ENCODE measurements at regions not wholly inside any gene's neighbourhood (a gene's known extent, or its start where the extent isn't known, plus 50 kb on each side); places are given as distances from the start of the nearest gene placed in this dataset.

DNA sequence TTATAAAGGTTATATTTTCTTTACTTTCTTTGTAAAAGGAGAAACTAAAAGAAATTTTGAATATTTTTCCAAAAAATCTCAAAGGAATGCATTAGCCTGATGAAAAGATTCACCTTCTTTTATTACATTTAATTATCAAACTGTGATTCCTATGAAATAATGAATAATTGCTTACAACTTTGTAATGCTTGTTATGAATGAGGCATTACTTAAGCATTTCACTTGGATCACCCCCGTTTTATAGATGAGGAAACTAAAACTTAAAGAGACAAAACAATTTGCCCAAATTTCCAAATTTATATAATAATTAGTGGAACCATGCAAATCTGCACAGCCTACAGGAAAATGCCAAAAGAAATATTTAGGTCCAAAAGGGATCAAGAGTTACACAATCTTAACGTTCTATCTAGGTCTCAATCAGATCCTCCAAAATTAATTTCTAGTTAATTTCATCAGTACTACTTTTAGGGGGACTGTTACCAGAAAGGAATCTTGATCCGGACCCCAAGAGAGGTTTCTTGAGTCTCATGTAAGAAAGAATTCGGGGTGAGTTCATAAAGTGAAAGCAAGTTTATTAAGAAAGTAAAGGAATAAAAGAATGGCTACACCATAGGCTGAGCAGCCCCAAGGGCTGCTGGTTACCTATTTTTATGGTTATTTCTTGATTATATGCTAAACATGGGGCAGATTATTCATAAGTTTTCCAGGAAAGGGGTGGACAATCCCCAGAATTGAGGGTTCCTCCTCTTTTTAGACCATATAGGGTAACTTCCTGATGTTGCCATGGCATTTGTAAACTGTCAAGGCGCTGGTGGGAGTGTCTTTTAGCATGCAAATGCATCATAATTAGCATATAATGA is 288.0 kb downstream of the ADGB start:
- no peak for DNase-seq (ENCODE audit: low read depth)

DNA sequence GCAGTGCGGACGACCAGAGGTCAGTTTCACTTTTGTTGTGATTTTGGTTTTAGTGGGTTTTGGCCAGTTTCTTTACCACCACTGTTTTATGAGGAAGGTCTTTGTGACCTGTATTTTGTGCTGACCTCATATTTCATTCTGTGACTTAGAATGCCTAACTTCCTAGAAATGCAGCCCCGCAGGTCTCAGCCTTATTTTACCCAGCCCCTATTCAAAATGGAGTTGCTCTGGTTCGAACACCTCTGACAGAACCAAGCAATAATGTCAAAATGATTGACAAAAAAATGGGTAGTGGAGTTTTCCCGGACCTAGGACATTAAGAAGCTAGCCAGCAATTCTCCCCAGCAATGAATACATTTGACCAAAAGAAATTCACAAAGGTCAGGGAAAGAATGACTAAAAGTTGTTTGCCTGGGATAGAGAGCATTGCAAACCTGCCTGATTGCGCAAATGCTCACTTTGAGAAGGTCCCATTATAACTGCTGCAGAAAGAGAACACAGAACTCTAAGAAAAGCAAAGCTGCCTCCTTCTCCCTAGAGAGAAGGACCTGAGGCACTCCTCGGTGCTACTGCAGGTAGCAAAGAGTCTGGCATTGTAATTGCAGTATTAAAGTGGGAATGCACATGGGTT is 288.8 kb downstream of the ADGB start:
- DNase-seq (ENCODE audit: low read depth): no peak

DNA sequence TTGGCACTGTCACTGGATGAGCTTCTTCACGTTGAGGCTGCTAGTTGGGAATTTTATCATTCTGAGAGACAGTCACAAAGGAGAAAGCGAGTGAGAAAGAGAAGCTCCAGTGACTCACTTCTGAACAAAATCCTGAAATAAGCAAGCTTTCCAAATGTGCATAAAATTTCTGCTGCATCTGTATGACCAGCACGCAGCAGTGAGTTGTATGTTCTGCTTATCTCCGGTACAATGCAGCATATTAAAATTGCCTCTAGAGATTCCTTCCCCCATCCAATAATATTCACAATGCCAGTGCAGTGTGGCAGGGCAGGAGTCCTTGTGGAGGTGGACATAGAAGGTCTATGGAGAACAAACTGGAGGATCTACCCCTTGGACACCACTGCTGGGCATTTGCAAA is 290.5 kb downstream of the ADGB start:
- no peak for DNase-seq (ENCODE audit: low read depth)

DNA sequence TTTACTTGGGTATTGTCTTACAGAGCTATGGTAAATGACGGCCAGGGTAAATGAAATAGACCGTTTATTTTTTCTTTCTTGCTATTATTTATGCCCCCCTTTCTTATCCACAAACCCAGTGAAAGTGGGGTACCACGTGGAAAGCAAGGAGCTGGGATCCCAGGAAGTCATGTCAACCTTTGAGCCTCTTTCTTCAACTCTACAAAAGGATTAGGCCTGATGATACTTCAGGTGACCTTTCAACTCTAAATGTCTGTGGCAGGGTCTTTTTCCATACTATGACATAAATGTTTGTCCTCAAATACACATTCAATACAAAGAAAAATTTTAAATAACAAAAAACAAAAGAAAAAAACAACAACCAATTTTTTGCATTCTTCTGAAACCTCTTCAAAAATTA is 291.4 kb downstream of the ADGB start:
- DNase-seq (ENCODE audit: low read depth): no peak

DNA sequence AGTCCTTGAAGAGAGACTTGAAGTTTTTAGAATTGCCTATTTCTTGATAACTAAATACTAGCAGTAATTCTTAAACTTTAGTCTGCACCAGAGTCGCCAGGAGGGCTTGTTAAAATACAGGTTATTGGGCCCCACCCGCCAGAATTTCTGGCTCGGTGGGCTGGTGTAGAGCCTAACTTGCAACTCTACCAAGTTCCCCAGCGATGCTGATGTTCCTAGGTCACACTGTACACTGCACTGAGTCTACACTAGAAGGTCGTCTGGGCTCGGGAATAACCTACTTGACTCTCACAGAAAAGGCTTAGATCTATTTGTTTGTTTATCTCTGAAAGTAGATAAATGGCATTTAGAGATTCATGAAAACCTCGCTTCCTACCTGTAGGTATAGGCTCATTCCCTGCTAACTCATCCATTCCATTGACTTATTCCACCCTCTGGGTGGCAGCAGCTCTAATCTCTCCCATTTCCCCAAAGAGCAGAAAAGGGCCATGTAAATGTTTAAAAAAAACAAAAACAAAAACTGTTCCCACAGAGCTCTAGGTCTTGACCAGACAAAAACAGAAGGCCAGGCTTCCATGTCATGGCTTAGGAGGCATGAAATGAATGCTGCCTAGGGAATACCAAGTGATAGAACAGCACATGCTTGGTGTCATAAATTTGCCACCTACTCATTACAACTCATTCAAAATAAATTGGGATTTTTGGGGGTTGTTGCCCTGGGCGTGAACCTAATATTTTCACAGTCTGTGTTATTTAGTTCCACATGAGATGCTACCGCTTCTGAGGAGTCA is 292.1 kb downstream of the ADGB start:
- no peak for DNase-seq (ENCODE audit: low read depth)

DNA sequence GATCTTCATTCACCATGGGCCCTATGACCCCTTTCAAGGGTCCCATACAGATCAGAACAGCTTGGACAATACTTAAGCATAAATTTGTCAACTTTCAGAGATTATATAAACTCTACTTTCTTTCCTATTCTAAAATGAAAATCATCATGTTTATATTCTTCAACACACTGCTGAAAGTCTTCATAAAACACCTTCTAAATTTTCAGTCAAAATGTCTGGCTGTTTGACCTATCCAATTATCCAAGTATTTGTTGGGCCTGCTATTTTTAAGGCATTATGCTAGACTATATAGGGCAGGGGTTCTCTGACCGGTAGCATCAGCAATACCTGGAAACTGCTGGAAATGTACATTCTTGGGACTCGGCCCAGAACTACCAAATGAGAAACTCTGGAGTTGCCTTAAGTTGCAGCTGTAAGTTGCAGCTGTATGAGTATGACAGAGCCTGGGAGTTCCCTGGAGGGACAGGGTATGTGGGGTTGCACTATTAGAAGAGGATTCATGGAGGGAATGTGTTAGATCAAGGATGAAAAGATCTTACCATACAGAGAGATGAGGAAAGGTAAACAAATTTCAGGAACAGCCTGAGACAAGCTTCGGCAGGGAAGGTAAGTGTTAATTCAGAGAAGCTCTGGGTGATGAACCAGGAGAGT is 293.0 kb downstream of the ADGB start:
- no peak for DNase-seq (ENCODE audit: low read depth)

DNA sequence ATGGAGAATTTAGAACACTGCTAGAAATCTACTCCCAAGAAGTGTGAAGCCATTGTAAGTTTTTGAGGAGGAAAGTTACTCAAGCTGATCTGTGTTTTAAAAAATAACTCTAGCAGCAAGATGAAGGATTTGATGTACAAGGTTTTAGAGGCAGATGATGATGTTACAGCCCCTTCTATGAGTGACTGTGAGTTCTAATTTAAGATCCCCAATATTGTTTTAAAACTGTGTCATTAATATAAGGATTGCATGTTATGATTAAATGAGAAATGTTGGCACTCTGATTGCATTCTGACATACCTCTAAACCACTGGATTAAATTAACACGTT is 293.5 kb downstream of the ADGB start:
- no peak for DNase-seq (ENCODE audit: low read depth)

DNA sequence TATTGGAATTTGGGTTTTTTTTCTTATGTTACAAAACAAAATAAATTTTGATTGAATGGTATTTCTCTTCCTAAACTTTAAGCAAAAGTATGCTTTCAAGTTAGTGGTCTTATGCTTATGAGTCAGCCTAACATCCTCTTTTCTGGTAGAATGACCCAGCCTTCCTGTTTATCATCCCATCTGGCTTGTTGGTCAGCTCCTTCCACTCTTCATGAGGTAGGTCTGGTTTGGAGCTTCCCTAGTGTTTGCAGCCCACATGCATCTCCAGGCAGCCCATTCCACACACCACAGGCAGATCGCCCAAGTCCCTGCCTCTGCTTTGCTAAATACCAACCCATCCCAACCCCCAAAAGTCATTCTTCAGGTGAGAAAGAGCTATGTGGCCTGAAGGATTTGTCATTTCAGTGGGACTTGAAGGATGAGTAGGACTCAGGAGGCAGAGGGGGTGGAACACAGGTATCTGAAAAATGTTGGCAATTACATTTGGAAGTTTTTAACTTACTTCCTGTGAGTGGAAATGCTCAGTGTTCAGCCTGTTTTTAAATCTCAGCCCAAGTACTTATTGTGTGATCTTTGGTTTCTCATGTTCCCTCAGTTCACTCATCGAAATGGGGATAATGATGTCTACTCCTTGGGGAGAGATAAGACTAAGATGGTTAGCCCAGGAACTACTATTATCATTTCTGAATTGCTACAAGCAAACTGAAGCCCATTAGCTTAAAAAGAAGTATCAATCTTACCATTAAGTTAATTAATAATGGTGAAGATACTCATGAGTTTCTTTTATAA is 294.0 kb downstream of the ADGB start:
- DNase-seq (ENCODE audit: low read depth): no peak

DNA sequence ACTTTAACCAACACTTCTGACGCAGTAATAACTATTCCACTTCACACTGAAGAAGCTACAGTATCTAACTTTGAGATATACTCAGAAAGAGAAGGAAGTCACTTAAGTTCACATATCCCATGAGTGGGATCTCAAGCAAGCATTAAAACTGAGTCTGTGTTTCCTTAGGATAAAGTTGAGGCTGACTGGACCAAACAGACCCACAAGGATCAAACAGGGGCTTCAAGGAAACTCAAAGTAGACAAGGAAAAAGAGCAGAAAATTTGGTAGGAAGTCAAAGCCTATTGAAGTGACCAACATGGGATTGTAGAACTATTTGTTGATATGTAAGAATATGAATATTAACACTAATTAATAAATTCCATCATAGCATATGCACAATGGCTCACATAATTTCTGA is 294.9 kb downstream of the ADGB start:
- DNase-seq (ENCODE audit: low read depth): no peak

DNA sequence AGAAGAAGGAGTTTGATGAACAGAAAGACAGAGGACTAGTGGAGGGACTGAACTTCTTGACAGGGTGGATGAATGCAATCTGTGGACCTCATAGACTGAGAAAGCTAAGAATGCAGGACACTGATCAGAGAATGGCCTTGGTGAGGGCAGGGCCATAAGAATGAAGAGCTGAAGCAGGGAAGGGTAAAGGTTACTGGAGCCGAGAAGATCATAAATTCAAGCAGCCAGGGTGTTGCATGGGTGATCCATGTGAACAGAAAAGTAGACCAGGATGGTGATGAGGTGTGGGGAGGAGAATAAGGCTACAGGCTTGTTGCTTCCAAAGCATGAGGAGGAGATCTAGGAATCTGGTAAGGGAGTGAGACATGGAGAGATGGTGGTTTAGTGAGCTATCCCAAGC is 295.9 kb downstream of the ADGB start:
- DNase-seq (ENCODE audit: low read depth): no peak

DNA sequence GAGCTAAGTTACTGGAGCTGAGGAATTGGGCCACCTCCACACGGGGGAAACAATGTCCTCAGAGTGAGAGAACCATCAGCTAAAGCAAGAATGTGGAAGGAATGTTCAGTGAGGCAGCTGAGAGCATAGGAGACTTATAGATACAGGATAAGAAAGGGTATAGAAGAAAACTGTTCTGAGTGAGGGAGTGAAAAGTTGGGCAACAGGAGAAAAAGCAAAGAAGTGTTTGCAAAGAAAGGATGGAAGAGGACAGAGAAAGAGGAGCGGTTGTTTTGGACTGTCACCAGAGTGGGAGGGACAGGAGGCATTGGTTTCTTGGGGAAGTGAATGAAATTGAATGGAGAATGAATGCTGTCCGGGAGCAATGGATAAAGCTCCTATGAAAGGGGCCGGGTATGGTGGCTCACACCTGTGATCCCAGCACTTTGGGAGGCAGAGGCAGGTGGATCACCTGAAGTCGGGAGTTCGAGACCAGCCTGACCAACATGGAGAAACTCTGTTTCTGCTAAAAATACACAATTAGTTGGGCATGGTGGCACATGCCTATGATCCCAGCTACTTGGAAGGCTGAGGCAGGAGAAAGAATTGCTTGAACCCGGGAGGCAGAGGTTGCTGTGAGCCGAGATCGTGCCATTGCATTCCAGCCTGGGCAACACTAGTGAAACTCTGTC is 296.5 kb downstream of the ADGB start:
- no peak for DNase-seq (ENCODE audit: low read depth)

DNA sequence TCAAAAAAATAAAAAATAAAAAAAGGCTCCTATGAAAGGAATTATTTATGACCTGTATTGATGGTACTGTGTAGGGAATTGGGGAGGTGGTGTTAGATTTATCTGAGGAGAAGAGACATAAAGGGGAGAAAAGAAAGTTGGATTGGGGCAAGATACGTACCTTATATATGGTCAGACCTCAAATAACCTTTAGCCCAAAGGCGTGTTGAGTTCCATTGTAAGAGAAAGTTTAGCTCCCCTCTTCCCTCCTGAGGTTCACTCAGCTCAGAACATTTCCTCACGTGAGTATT is 296.9 kb downstream of the ADGB start:
- no peak for DNase-seq (ENCODE audit: low read depth)

DNA sequence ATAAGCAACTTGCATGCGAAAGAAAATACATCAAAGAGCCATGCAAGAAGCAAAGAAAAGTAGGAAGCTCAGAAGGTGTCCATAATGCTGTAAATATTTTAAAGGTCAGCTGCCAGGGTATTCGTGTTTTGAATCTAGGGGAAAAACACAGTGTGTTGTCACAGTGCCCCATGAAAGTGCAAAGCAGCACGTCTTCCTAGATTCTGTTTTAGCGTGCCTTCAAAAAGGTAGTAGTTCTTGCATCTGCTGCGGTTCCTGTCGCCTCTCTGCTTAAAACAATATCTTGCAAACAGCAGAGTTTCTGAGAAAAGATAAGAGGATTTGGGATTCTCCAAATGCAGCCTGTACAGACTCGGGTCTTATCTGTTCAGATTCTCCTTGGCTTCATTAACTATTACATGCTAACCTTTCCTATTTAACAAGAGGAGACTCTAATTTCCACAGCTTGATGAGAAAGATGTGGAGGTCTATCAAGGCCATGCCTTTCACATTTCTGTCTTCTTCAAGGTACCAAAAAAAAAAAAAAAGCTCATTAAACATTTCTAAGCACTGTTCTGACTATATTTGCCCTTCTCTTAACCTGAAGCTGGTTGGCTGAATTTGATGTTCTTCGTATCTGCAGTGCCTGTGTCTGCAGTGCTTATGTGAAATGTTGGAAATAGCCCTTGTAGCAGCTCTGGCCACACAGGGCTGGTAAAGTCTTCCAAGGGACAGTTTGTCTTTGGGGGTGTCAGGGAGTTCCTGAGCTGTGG is 297.5 kb downstream of the ADGB start:
- no peak for DNase-seq (ENCODE audit: low read depth)

DNA sequence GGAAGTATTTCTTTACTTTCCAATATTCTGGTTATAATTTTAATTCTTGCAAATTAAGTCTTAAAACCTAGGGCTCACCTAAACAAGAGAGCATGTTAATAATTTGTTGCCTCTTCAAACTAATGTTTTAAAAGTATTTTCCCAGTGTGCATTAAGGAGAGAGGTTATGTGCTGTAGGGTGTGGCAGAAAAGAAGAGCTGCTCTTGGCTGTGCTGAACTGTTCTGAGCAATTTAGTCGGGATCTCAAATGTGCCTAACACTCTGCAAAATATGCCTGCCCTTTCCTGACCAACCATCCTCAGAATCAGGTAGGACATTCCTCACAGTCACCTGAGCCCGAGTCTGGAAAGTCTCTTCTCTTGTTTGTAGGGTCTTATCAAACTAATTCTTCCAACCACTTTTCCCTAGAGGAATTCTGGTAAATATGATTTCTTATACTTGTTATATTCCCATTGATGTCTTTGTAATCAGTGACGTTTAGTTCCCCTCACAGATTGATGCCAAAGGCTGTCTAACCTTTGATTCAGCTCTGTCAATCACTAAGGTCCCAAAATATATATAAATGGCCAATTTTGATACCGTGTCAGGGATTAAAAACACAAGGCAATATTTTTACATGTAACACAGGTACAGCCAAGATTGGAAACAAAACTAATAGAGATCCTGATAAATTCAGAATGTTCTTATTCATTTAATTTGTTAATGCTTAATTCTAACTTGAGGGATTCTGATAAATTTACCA is 298.4 kb downstream of the ADGB start:
- no peak for DNase-seq (ENCODE audit: low read depth)

DNA sequence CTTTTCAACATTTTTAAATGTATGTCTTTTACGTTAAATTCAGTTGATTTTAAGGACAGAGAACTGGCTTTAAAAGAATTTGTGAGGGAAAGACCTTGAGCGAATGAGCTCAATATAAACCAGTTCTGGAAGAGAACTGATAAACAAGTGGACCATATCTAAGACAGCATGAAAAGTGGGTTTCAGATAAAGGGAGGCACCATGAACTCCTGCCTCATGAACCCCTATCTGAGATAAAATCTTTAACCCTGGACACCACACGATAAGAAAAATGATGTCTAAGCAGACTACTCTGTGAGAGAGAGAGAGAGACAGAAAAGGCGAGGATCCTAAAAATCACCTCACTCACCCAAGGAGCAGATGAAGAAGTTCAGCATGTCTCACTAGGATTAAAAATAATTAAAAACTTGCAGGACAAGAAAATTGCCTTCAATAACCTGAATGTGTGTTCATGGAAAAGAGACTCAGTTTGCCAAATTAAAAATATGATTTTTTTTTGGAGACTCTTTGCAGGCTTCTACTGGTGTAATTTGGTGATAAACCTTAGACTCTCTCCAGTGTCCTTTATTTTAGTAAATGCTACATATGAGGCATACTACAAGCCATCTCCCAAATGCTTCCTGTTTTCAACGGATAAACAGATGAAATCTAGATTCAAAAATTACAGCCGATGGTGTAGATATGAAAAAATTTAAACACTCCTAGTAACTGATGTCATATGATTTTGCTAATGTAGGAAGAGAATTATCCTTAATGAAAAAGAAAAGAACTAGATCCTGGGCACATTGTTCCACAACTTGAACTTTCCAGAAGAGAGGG is 299.5 kb downstream of the ADGB start:
- DNase-seq (ENCODE audit: low read depth): no peak

DNA sequence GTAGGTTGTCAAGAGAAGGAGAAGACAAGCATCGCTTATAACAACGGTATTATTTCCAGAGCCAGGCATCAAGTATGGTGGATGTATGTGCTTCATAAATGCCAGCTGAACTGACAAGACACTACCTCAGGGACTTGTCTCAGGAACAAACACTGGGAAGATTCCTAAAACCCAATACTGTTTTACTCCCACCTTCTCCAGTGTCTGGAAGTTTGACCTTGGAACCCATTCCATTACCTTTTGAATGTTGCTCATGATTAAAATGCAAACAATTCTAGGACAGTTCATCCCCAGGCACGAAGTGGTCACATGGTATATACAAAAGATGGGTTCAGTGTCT is 300.1 kb downstream of the ADGB start:
- DNase-seq (ENCODE audit: low read depth): no peak

DNA sequence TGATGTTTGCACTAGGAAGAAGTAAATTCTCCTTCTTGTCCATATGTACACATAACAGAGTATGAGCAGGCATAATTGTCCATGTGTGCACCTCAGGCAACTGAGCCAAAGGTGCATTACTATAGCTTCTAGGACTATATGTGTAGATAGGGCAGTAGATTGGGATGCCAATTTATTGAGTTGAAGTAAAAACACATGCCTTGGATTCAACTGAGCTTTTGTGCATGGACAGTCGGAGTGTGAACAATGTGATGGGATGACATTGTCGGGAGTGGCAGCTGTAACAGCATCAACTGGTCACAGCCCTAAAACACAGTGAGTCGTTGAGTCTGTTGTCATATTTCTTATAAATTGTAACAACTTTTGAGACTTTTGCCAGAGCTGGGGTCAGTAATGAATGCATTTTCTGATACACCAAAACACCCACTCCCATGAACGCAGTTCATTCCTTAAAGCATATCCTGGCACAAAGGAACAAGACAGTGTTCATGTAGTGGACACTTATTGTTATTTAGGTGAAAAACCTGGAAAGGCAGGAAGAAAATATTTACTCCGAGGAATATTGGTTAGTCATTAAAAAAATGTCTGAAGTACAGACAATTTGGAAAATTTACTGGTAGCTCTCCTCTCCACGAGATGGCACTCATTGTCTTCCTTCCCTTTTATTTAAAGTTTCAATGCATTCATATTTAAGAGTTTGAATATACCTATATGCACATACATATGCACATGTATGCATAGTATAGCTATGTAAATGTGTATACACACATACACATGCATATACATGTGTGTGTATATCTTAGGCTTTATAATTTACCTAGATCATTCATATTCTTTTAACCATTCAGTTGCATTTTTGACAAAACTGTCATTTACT is 302.0 kb upstream of the STXBP5 start:
- no peak for DNase-seq (ENCODE audit: low read depth)

DNA sequence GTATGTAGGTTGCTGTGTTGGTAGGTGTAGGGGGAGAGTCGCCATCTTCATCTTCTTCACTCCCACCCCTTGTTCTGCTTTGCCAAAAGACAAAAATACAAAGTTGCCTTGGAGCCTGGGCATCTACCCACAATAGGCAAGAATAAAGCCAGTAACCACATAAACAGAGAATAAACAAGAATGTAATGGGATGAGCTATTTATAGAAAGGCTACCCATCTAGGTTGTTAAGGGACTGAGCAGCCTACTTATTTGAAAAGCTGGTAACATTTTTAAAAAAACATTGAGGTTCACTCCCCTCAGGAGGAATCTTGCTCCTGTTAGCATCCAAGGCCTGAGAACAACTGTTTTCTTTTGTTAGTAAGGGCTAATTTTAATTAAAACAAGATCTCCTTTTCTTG is 301.4 kb upstream of the STXBP5 start:
- DNase-seq (ENCODE audit: low read depth): no peak
